HCT116 (cell line): ENCODE measurements at regions not wholly inside any gene's neighbourhood (a gene's known extent, or its start where the extent isn't known, plus 50 kb on each side); places are given as distances from the start of the nearest gene placed in this dataset.

ENCODE experiments used
- CBX3 ChIP-seq: IDR thresholded peaks from 2 replicates; pipeline ENCODE4 v1.6.1; 2012; ENCODE audit warnings: low read depth
- ELF1 ChIP-seq: IDR thresholded peaks from 2 replicates; pipeline ENCODE4 v1.6.1; 2012; ENCODE audit warnings: low read depth, borderline replicate concordance
- EZH2phosphoT487 ChIP-seq: fragments of 200-600 bp; IDR thresholded peaks from 2 replicates; pipeline ENCODE4 v1.6.1; 2018; ENCODE audit warnings: antibody characterized with exemption, borderline replicate concordance
- POLR2A ChIP-seq: IDR thresholded peaks from 2 replicates; pipeline ENCODE4 v1.7.0; 2011; ENCODE audit warnings: borderline replicate concordance; ENCODE audit not compliant: insufficient read depth, insufficient read length; ENCODE audit errors: extremely low read depth
- POLR2AphosphoS5 ChIP-seq: IDR thresholded peaks from 2 replicates; pipeline ENCODE4 v1.6.1; 2011; ENCODE audit warnings: mild to moderate bottlenecking, low read depth, low read length, moderate library complexity
- SP1 ChIP-seq: IDR thresholded peaks from 2 replicates; pipeline ENCODE4 v1.6.1; 2012; ENCODE audit warnings: low read depth
- ZFX ChIP-seq: fragments of 450-650 bp; IDR thresholded peaks from 2 replicates; pipeline ENCODE4 v1.6.1; 2017
- TF ChIP-seq, protein P1 (sequence below): IDR thresholded peaks from 2 replicates; pipeline ENCODE4 v1.6.1; 2012; ENCODE audit warnings: low read depth
- TF ChIP-seq, protein P2 (sequence below), 3 experiments: fragments of 200-600 bp in 1 of 3; sonication (generic) in 1 of 3; IDR thresholded peaks in 2 of 3; conservative IDR thresholded peaks in 1 of 3; 2 replicates each; pipeline ENCODE4 v1.5.1; 2012 to 2017; ENCODE audit warnings: low read depth in 2 of 3, low read length in 2 of 3, antibody characterized with exemption in 1 of 3, borderline replicate concordance in 1 of 3, control low read depth in 1 of 3, mild to moderate bottlenecking in 1 of 3, mixed read lengths in 1 of 3, mixed run types in 1 of 3, moderate library complexity in 1 of 3; ENCODE audit not compliant: insufficient read depth in 1 of 3
- TF ChIP-seq, protein P3 (sequence below): IDR thresholded peaks from 2 replicates; pipeline ENCODE4 v1.6.1; 2012

DNA sequence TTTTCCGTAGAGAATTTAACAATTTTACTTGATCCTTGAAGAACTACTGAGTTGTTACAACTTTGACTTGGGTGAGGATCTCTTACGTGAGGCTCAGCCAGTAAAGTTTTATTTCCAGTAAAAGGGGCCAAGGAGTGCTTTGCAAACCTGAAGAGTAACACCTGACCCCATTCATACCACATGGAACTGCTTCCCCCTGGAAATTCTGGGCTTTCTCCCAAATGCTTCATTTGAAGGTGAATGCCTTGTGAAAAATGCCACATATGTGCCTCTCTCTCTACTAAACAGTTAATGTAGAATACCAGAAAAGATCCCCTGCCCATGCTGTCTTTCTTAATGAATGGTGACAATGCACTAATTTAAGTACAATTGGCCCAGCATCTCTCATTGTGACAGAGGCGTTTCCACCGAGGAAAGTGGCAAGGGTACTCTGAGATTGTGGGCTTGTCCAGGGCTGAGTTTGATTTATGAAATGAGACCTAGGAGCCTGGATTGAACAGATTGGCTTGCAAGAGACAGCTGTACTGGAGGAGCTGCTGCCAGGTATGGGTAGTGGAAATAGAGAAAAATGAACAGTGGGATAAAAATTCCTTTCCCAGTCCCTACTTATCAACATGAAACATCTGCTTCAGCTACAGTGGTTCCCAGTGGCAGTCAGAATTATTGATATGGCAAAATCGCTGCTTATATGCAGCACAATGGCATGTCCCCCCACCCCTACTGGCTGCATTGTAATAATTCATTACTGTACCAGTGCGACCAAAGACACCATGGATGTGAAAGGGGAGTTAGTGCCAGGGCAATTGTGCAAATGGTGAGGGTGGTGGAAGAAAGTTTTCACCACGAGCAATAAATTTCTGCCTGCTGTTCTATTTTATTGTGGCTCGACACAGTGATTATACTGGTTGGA is 843.7 kb upstream of the WWC1 start:
- TF ChIP-seq, protein P1, sequence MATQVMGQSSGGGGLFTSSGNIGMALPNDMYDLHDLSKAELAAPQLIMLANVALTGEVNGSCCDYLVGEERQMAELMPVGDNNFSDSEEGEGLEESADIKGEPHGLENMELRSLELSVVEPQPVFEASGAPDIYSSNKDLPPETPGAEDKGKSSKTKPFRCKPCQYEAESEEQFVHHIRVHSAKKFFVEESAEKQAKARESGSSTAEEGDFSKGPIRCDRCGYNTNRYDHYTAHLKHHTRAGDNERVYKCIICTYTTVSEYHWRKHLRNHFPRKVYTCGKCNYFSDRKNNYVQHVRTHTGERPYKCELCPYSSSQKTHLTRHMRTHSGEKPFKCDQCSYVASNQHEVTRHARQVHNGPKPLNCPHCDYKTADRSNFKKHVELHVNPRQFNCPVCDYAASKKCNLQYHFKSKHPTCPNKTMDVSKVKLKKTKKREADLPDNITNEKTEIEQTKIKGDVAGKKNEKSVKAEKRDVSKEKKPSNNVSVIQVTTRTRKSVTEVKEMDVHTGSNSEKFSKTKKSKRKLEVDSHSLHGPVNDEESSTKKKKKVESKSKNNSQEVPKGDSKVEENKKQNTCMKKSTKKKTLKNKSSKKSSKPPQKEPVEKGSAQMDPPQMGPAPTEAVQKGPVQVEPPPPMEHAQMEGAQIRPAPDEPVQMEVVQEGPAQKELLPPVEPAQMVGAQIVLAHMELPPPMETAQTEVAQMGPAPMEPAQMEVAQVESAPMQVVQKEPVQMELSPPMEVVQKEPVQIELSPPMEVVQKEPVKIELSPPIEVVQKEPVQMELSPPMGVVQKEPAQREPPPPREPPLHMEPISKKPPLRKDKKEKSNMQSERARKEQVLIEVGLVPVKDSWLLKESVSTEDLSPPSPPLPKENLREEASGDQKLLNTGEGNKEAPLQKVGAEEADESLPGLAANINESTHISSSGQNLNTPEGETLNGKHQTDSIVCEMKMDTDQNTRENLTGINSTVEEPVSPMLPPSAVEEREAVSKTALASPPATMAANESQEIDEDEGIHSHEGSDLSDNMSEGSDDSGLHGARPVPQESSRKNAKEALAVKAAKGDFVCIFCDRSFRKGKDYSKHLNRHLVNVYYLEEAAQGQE: no peak
- TF ChIP-seq, protein P2, sequence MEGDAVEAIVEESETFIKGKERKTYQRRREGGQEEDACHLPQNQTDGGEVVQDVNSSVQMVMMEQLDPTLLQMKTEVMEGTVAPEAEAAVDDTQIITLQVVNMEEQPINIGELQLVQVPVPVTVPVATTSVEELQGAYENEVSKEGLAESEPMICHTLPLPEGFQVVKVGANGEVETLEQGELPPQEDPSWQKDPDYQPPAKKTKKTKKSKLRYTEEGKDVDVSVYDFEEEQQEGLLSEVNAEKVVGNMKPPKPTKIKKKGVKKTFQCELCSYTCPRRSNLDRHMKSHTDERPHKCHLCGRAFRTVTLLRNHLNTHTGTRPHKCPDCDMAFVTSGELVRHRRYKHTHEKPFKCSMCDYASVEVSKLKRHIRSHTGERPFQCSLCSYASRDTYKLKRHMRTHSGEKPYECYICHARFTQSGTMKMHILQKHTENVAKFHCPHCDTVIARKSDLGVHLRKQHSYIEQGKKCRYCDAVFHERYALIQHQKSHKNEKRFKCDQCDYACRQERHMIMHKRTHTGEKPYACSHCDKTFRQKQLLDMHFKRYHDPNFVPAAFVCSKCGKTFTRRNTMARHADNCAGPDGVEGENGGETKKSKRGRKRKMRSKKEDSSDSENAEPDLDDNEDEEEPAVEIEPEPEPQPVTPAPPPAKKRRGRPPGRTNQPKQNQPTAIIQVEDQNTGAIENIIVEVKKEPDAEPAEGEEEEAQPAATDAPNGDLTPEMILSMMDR (IDR thresholded peaks at IDR 0.05 in 2 of 3, conservative IDR thresholded peaks at IDR 0.05 in 1 of 3; ENCODE audit: borderline replicate concordance in 1 of 3, insufficient read depth in 1 of 3, low read depth in 2 of 3, low read length in 2 of 3): no peak
- no peak for TF ChIP-seq POLR2A
- TF ChIP-seq EZH2phosphoT487: no peak
- TF ChIP-seq, protein P3, sequence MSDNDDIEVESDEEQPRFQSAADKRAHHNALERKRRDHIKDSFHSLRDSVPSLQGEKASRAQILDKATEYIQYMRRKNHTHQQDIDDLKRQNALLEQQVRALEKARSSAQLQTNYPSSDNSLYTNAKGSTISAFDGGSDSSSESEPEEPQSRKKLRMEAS: no peak
- no peak for TF ChIP-seq CBX3
- TF ChIP-seq ELF1: no peak
- no peak for TF ChIP-seq POLR2AphosphoS5
- no peak for TF ChIP-seq SP1
- no peak for TF ChIP-seq ZFX
